BLaER1 (cell line): ENCODE measurements at regions not wholly inside any gene's neighbourhood (a gene's known extent, or its start where the extent isn't known, plus 50 kb on each side); places are given as distances from the start of the nearest gene placed in this dataset.

Source experiments
- H3K27ac ChIP-seq: shearing (Covaris generic); formaldehyde crosslinking; 2 replicates; pipeline ENCODE4 v1.8.1; 2022
- H3K27me3 ChIP-seq: shearing (Covaris generic); formaldehyde crosslinking; 2 replicates; pipeline ENCODE4 v1.8.1; 2022
- H3K36me3 ChIP-seq: shearing (Covaris generic); formaldehyde crosslinking; 2 replicates; pipeline ENCODE4 v1.8.1; 2022
- H3K4me1 ChIP-seq: shearing (Covaris generic); formaldehyde crosslinking; 2 replicates; pipeline ENCODE4 v1.8.1; 2022
- H3K4me2 ChIP-seq: shearing (Covaris generic); formaldehyde crosslinking; 2 replicates; pipeline ENCODE4 v1.8.1; 2022
- H3K4me3 ChIP-seq: shearing (Covaris generic); formaldehyde crosslinking; 2 replicates; pipeline ENCODE4 v1.8.1; 2022
- H3K9ac ChIP-seq: shearing (Covaris generic); formaldehyde crosslinking; 2 replicates; pipeline ENCODE4 v1.8.1; 2022
- H3K9me3 ChIP-seq: shearing (Covaris generic); formaldehyde crosslinking; 2 replicates; pipeline ENCODE4 v1.8.1; 2022
- H4K20me1 ChIP-seq: shearing (Covaris generic); formaldehyde crosslinking; 2 replicates; pipeline ENCODE4 v1.8.1; 2022
- Cebpa-rat ChIP-seq: shearing (Covaris generic); IDR thresholded peaks from 2 replicates; pipeline ENCODE4 v1.8.1; 2022

DNA sequence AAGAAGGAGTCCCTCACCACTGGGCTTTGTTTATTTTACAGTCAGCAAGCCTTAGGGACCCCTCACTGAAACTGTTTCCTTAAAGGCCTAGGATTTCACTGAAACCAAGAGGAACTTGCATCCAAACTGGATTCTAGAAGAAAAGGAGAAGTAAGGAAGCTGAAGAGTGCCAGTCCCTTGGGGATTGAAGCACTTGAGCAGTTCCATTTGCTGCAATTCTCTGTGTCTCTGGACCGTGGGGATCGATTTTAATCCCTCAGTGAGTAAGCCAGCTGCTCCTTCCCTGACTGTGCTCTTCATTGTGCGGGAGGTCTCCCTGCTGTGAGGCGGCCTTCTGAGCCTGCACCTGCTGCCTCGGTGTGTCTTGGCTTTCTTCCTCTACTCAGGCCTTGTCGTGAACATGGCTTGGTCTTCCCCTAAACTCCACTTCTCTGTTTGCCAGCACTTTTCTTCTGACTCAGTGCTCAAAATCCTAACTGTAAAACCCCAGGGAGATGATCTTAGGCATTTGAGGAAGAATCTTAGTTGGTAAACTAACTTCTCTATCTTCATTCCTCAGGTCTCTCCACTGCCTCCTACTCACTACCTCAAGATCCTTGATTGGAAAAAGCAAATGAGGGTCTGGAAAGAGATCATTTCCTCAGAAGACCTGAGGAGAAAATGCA is 132.6 kb downstream of the SLC38A6 start:
- Histone ChIP-seq H3K9me3 (peaks cover 32% of the 10 kb centered on the region), H3K4me1 (peaks cover 8% of the 10 kb centered on the region; the same call in 1 of the 2 replicates), H3K27me3 (no peaks in the 10 kb centered on the region), H4K20me1 (no peaks in the 10 kb centered on the region), H3K4me2 (no peak overlapping the region), H3K27ac (no peak overlapping the region), H3K4me3 (no peak overlapping the region), H3K36me3 (no peaks in the 10 kb centered on the region), H3K9ac (no peak overlapping the region)
- no peak for TF ChIP-seq Cebpa-rat

- H4K20me1 ChIP-seq, result no peaks in the 10 kb centered on the region
- TF ChIP-seq Cebpa-rat, result no peak
- no peak overlapping the region for H3K9ac ChIP-seq
- H3K9me3 ChIP-seq, result peaks cover 32% of the 10 kb centered on the region
- H3K4me2 ChIP-seq, result no peak overlapping the region
- peaks cover 8% of the 10 kb centered on the region; the same call in 1 of the 2 replicates for H3K4me1 ChIP-seq
- no peak overlapping the region for H3K4me3 ChIP-seq
- no peak overlapping the region for H3K27ac ChIP-seq
- H3K27me3 ChIP-seq, result no peaks in the 10 kb centered on the region
- no peaks in the 10 kb centered on the region for H3K36me3 ChIP-seq
Observed at GRCh38 chr14:61112506-61112905, 131.5 kb downstream of the SLC38A6 start.

GRCh38 chr14:61111731-61112130 is 130.7 kb downstream of the SLC38A6 start:
- Histone ChIP-seq H3K27ac (no peak overlapping the region), H3K9me3 (peaks cover 32% of the 10 kb centered on the region), H3K4me2 (no peak overlapping the region), H3K27me3 (no peaks in the 10 kb centered on the region), H3K36me3 (no peaks in the 10 kb centered on the region), H3K4me3 (no peak overlapping the region), H3K9ac (no peak overlapping the region), H4K20me1 (no peaks in the 10 kb centered on the region), H3K4me1 (peaks cover 8% of the 10 kb centered on the region; the same call in 1 of the 2 replicates)
- TF ChIP-seq Cebpa-rat, result no peak

DNA sequence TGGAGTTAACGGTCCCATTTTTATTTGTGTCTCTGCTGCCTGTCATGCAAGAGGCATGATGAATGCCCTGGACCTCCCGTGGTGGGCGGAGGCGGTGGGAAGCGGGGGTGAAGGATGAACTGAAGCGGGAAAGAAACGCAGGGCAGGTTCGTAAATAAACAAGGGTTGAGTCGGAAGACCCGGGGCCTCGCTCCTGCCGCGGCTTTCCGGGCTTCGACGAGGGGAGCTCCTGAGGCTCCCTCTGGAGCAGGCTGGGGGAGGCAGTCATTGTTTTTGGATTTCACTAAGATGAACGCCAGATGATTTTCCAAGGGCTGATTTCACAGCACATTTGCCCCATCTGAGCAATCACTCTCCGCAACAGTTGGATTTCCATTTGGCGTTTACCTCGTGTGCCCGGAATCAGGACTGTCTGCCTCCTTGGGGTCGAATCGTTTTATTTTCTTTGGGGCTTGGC is 130.2 kb downstream of the SLC38A6 start:
- H3K27me3 ChIP-seq, result no peaks in the 10 kb centered on the region
- H3K27ac ChIP-seq, result no peak overlapping the region

GRCh38 chr14:61110316-61111082 is 129.5 kb downstream of the SLC38A6 start:
- Histone ChIP-seq H3K9ac (no peak overlapping the region), H3K4me3 (no peak overlapping the region)
- TF ChIP-seq Cebpa-rat, result no peak

More for the DNA sequence above, 130.2 kb downstream of the SLC38A6 start:
- peaks cover 27% of the 10 kb centered on the region for H3K9me3 ChIP-seq
- H4K20me1 ChIP-seq, result no peaks in the 10 kb centered on the region
- no peaks in the 10 kb centered on the region for H3K36me3 ChIP-seq
- no peak overlapping the region for H3K9ac ChIP-seq
- peaks cover 8% of the 10 kb centered on the region; the same call in 1 of the 2 replicates for H3K4me1 ChIP-seq
- no peak overlapping the region for H3K4me2 ChIP-seq
- H3K4me3 ChIP-seq, result no peak overlapping the region
- no peak for TF ChIP-seq Cebpa-rat

GRCh38 chr14:61109288-61109687 is 128.2 kb downstream of the SLC38A6 start:
- no peak overlapping the region for H3K27ac ChIP-seq
- H3K4me1 ChIP-seq, result peaks cover 8% of the 10 kb centered on the region; the same call in 1 of the 2 replicates
- H3K36me3 ChIP-seq, result no peaks in the 10 kb centered on the region
- H3K9ac ChIP-seq, result no peak overlapping the region
- TF ChIP-seq Cebpa-rat, result no peak
- H3K27me3 ChIP-seq, result no peaks in the 10 kb centered on the region
- H3K4me2 ChIP-seq, result no peak overlapping the region
- no peaks in the 10 kb centered on the region for H4K20me1 ChIP-seq
- H3K4me3 ChIP-seq, result no peak overlapping the region
- H3K9me3 ChIP-seq, result peaks cover 8% of the 10 kb centered on the region

More at GRCh38 chr14:61110316-61111082, 129.5 kb downstream of the SLC38A6 start:
- H4K20me1 ChIP-seq, result no peaks in the 10 kb centered on the region
- peaks cover 20% of the 10 kb centered on the region for H3K9me3 ChIP-seq
- H3K4me2 ChIP-seq, result no peak overlapping the region
- no peak overlapping the region for H3K27ac ChIP-seq
- no peaks in the 10 kb centered on the region for H3K27me3 ChIP-seq
- H3K36me3 ChIP-seq, result no peaks in the 10 kb centered on the region
- peaks cover 8% of the 10 kb centered on the region; the same call in 1 of the 2 replicates for H3K4me1 ChIP-seq

DNA sequence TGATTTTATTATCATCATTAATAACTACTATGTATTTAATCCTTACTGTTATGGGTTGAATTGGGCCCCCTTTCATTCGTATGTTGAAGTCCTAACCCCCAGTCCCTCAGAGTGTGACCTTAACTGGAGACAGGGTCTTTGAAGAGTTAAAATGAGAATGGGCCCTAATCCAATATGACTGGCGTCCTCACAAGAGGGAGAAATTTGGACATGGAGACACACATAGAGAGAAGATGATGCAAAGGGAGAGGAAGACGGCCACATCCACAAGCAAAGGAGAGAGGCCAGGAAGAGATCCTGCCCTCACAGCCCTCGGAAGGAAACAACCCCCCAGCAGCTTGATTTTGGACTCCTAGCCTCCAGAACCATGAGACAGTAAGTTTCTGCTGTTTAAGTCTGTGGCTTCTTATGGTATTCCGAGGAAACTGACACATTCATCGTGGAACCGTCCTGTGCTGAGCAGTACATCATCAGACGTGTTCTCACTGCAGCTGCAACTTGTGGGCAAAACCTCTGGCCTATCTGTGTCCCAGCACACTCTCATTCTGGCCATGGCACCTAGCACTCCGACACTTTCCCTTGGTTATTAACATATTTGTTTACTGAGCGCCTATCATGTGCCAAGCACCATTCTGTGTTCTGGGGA is 127.6 kb downstream of the SLC38A6 start:
- H3K27me3 ChIP-seq, result no peaks in the 10 kb centered on the region
- TF ChIP-seq Cebpa-rat, result no peak
- H3K4me3 ChIP-seq, result no peak overlapping the region
- peaks cover 2% of the 10 kb centered on the region; the same call in 1 of the 2 replicates for H3K4me1 ChIP-seq
- H4K20me1 ChIP-seq, result no peaks in the 10 kb centered on the region
- no peak overlapping the region for H3K4me2 ChIP-seq
- no peak overlapping the region for H3K27ac ChIP-seq
- no peaks in the 10 kb centered on the region for H3K36me3 ChIP-seq
- H3K9ac ChIP-seq, result no peak overlapping the region
- H3K9me3 ChIP-seq, result peaks cover 1% of the 10 kb centered on the region; the same call in 1 of the 2 replicates

DNA sequence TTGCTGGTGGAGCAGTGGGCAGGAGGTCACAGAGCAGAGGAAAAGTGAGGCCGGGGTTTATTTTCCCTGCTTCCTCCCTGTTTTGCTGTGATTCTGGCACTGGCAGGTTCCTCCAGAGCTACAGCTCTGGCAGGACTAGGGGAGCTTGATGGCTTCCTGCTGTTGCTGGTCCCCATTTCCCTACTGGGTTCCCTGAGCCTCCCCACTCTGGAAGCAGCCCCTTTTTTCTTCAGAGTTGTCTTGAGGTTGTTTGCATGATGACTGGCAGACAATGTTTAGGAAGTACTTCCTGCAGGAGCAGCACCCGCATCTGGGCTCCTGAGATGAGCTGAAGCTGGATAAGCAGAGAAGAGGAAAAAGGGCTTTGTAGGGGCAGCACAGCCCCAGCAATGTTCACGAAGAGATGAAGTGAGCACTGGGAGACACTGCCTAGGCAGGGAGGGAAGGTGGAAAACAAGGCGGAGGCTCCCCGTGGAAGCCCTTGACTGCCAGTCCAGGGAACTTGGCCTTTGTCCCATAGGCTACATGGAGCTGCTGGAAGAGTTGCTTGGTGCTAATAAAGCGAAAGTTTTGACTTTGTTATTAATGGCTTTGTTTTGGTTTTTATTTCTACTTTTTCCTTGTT is 126.9 kb downstream of the SLC38A6 start:
- Histone ChIP-seq H3K9me3 (no peaks in the 10 kb centered on the region), H3K4me1 (no peaks in the 10 kb centered on the region)

DNA sequence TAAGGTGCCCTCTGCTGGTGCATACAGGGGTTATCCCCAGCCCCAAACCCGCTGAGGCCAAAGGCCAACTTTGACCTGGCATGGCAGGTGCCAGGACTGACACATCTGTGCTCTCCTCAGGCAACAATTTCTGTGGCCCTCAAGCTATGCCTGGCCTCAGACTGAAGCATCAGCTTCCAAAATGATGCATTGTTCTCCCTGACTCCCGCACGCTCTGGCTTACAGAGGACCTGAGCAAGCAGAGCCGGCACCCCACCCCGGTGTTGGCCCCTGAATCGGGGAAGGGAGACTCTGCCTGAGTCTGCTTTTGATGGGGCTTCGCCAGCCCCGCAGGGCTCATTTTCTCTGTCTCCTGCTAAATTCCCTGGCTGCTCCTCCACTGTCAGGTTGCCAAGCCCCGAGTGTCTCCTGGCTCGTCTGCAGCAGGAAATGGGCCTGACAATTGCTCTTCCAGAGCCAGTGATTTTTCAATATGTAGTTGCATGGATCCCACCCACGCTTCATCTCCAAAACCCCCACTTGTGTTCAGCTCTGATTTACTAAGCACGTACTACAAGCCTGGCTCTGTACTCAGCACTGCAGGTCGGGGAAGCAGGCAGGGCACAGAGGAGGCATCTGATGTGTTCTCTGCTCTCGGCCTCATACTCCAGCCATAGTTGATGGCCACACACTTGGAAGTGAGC is 126.1 kb downstream of the SLC38A6 start:
- H3K36me3 ChIP-seq, result no peaks in the 10 kb centered on the region
- H3K9me3 ChIP-seq, result no peaks in the 10 kb centered on the region
- no peak overlapping the region for H3K4me2 ChIP-seq
- no peak overlapping the region for H3K9ac ChIP-seq
- no peaks in the 10 kb centered on the region for H3K27me3 ChIP-seq
- TF ChIP-seq Cebpa-rat, result no peak
- H3K4me3 ChIP-seq, result no peak overlapping the region
- no peak overlapping the region for H3K27ac ChIP-seq
- peaks cover 3% of the 10 kb centered on the region; the same call in 1 of the 2 replicates for H3K4me1 ChIP-seq
- no peaks in the 10 kb centered on the region for H4K20me1 ChIP-seq

More for the DNA sequence above, 126.9 kb downstream of the SLC38A6 start:
- H3K4me2 ChIP-seq, result no peak overlapping the region
- H3K4me3 ChIP-seq, result no peak overlapping the region
- H3K27ac ChIP-seq, result no peak overlapping the region
- no peak overlapping the region for H3K9ac ChIP-seq
- no peaks in the 10 kb centered on the region for H3K36me3 ChIP-seq
- TF ChIP-seq Cebpa-rat, result no peak
- no peaks in the 10 kb centered on the region for H3K27me3 ChIP-seq
- no peaks in the 10 kb centered on the region for H4K20me1 ChIP-seq
